ENCODE measurements at regions not wholly inside any gene's neighbourhood (a gene's known extent, or its start where the extent isn't known, plus 50 kb on each side); places are given as distances from the start of the nearest gene placed in this dataset.

- H3K4me1 Mint-ChIP-seq = peaks cover 4 to 5% of the 10 kb centered on the region in 2 experiments; a peak in 2 of 4 replicates
- H3K9me3 ChIP-seq (ENCODE audit: control insufficient read depth, low read depth, low read length) = no peaks in the 10 kb centered on the region
- H3K36me3 Mint-ChIP-seq (ENCODE audit: insufficient read depth in 1 of 3, low read depth in 3 of 3) = no peaks in the 10 kb centered on the region
- no peak overlapping the region for H3K4me2 ChIP-seq (ENCODE audit: insufficient read depth, insufficient read length, low read length)
- H3T11ph ChIP-seq (ENCODE audit: low read length) = no peak overlapping the region
- no peaks in the 10 kb centered on the region for H3K79me1 ChIP-seq (ENCODE audit: insufficient read depth, low read depth, low read length, poor library complexity, severe bottlenecking)
- H3K23ac ChIP-seq (ENCODE audit: insufficient read length, low read depth, low read length) = no peak overlapping the region
- H2BK12ac ChIP-seq (ENCODE audit: insufficient read length, low read depth, low read length) = no peak overlapping the region
- H3K27me3 Mint-ChIP-seq (ENCODE audit: low read depth) = no peaks in the 10 kb centered on the region; the same call in 1 of the 2 replicates
- no peak for DNase-seq
- H3K27ac ChIP-seq (ENCODE audit: insufficient read length, low read depth, low read length) = no peak overlapping the region
- TF ChIP-seq, protein P1, sequence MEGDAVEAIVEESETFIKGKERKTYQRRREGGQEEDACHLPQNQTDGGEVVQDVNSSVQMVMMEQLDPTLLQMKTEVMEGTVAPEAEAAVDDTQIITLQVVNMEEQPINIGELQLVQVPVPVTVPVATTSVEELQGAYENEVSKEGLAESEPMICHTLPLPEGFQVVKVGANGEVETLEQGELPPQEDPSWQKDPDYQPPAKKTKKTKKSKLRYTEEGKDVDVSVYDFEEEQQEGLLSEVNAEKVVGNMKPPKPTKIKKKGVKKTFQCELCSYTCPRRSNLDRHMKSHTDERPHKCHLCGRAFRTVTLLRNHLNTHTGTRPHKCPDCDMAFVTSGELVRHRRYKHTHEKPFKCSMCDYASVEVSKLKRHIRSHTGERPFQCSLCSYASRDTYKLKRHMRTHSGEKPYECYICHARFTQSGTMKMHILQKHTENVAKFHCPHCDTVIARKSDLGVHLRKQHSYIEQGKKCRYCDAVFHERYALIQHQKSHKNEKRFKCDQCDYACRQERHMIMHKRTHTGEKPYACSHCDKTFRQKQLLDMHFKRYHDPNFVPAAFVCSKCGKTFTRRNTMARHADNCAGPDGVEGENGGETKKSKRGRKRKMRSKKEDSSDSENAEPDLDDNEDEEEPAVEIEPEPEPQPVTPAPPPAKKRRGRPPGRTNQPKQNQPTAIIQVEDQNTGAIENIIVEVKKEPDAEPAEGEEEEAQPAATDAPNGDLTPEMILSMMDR (conservative IDR thresholded peaks at IDR 0.05) = no peak
- no peak overlapping the region for H3K27ac Mint-ChIP-seq
- no peak overlapping the region for H3K4me3 Mint-ChIP-seq
- H3K27me3 ChIP-seq (ENCODE audit: insufficient read depth, low read length) = no peaks in the 10 kb centered on the region
- H3K18ac ChIP-seq (ENCODE audit: insufficient read length, low read depth, low read length) = no peak overlapping the region
- no peaks in the 10 kb centered on the region for H4K20me1 ChIP-seq (ENCODE audit: control insufficient read depth, insufficient read depth, insufficient read length)
- H3K9me3 Mint-ChIP-seq = no peaks in the 10 kb centered on the region
- no peaks in the 10 kb centered on the region for H3K4me1 ChIP-seq (ENCODE audit: insufficient read depth, low read length)
- H3K23me2 ChIP-seq (ENCODE audit: insufficient read length, low read depth, low read length, poor library complexity, severe bottlenecking) = no peaks in the 10 kb centered on the region
- no peak overlapping the region for H2BK20ac ChIP-seq (ENCODE audit: low read depth, low read length, poor library complexity, severe bottlenecking)
- no peak overlapping the region for H3K14ac ChIP-seq (ENCODE audit: insufficient read depth, low read length)
- no peak overlapping the region for H3K4ac ChIP-seq (ENCODE audit: low read depth, low read length)
- H2AFZ ChIP-seq (ENCODE audit: low read length) = no peak overlapping the region
- no peak overlapping the region for H4K91ac ChIP-seq (ENCODE audit: insufficient read length, low read depth, low read length)
- no peak overlapping the region for H3K9ac ChIP-seq (ENCODE audit: extremely low read depth, insufficient read length, low read length)
- no peak overlapping the region for H3K56ac ChIP-seq (ENCODE audit: insufficient read length, low read depth, low read length)
- H2AK5ac ChIP-seq (ENCODE audit: insufficient read length, low read length) = no peak overlapping the region
- H4K8ac ChIP-seq (replicated peaks; ENCODE audit: insufficient read length, low read depth, low read length) = no peak overlapping the region
- no peak overlapping the region for H2BK120ac ChIP-seq (ENCODE audit: low read depth, low read length, poor library complexity, severe bottlenecking)
- H4K5ac ChIP-seq (ENCODE audit: insufficient read length, low read depth, low read length) = no peak overlapping the region
- H2BK15ac ChIP-seq (ENCODE audit: low read depth, low read length) = no peak overlapping the region
- no peak overlapping the region for H2BK5ac ChIP-seq (ENCODE audit: insufficient read length, low read length)
- no CpG with 5 or more reads among the region's 2 CpGs for WGBS (ENCODE audit: extremely low coverage, insufficient read length, low lambda C conversion rate)
- no peaks in the 10 kb centered on the region for H3K79me2 ChIP-seq (ENCODE audit: insufficient read depth, low read length)
These were observed 175.1 kb upstream of the IMPG1 start for GRCh38 chr6:76247527-76247926.

Measured in H9 (cell line).